GM19025 (cell line): ENCODE measurements at regions not wholly inside any gene's neighbourhood (a gene's known extent, or its start where the extent isn't known, plus 50 kb on each side); places are given as distances from the start of the nearest gene placed in this dataset.
A peak's percentile ranks its signal among the peaks of the same experiment; 100 is the strongest.

ENCODE experiments used
- ATAC-seq: cut with Tn5 transposase; IDR thresholded peaks from one replicate; pipeline ENCODE4 v1.9.1; 2021; ENCODE audit warnings: mild to moderate bottlenecking, low read depth, moderate library complexity; ENCODE audit not compliant: unreplicated experiment

DNA sequence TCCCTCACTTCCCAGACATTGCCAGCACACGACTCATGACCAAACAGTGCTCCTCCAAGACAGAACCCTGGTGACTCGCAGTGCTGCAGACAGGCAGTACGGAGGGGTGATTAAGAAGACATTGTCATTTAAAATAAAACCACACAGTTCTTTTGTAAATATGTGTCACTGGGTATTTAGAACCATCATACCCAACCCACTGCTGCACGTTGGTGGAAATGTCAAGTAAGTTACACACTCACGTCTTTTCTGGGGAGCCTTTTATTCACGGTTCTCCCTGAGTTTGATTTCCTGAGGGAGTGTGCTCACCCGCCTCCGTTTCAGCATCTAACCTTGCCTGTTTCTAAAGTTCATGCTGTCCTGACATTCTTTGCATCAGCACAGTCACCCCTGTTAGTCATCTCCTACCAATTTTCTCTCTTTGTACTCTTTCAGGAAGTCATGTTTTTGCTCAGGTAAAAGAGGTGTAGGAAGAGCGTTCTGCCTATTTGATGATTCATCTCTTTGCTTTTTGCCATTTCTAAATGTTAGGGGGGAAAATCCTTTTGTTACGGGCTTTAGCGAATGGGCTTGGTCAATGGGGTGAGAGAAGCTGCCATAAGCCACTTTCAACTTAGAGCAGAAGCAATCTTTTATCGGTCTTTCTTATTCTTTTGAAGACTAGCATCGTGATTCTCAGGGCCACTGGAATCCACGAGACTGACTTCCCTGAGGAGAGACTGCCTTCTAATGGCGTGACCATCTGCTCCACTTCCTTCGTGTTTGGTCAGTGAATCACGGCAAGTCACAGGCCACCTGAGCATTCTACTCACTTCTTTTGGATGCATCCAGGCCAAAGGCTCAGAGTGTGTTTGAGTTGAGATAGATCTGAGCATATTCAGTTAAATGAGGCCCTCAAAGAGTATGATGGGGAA is 512.8 kb upstream of the JARID2 start:
- no peak for ATAC-seq

GRCh38 chr6:14734052-14734415 is 511.8 kb upstream of the JARID2 start:
- no peak for ATAC-seq

- ATAC-seq = peak; percentile 77
Measured at GRCh38 chr6:14734416-14735340, 511.2 kb upstream of the JARID2 start.

DNA sequence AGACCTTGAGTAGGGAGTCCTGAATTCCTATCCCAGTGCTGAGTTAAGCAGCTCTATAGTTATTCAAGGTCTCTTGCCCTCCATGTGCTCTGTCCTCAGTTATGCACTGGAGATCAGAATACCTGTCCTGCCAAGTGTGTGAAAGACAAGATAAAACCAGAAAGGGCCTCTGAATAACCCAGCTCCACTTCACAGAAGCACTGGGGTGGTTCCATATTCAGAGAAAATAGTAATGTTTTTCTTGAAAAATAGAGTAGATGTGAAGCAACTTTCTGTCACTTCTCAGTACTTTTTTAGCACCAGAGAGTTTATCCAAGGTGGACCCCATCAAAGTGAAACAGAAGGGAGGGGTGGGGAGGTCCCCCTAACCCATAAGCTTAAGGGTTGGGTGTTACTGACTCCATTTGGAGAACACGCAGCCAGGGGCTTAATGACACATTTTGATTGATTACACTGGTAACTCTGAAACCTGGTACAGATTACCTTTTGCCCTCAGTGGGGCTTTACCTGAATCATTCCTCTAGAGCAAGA is 509.8 kb upstream of the JARID2 start:
- no peak for ATAC-seq

- no peak for ATAC-seq
Measured at GRCh38 chr6:14736554-14736953, 509.3 kb upstream of the JARID2 start.

DNA sequence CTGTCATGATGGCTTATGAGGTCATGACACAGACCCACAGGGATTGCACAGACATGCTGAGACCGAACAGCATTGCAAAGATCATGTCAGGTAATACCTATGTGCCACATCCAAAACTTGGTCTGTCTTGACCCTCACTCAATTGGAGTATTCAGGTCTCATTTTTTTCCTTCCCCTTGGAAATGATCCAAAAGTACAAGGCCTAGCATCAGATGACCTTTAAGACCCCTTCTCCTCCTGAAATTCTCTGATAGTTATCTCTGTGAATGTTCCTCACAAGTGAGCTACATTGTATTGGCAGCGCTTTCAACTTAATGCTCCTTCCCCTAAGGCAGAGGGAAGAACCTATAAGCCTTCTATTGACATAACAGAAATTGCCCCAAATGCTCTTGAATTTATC is 507.4 kb upstream of the JARID2 start:
- ATAC-seq = no peak

GRCh38 chr6:14738933-14739332 is 506.9 kb upstream of the JARID2 start:
- ATAC-seq = no peak

DNA sequence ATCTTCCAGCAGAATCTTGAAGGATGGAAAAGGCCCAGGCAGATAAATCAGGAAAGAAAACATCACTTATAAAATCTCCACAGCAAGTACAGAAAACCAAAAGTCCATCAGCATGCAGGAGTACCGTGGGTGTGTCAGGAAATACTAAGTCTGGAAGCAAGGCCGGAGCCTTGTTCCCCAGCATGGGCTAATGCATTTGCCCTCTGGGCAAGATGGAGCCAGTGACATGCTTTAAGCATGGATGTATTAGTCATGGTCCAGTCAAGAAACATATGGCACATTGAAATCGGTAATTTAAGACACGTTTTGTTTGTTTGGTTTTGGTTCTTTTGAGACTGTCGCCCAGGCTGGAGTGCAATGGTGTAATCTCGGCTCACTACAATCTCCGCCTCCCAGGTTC is 506.0 kb upstream of the JARID2 start:
- ATAC-seq = no peak

DNA sequence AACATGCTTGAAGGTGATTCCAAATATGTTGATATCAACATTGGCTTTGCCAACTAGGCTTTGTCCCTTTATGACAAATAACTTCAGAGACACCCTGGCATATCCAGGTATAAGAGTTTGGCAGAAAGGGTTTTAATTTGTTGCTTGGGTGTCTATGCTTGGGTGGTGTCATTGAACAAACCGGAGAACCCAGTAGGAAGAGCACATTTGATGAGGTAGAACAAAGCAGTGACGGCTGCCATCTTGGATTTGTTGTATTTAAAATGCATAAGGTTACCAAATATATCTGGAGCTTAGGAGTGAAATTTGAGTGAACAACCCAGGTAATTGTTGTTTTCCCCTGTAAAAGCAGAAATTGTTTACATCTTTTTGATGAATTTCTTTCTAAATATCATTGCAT is 503.7 kb upstream of the JARID2 start:
- ATAC-seq = no peak

DNA sequence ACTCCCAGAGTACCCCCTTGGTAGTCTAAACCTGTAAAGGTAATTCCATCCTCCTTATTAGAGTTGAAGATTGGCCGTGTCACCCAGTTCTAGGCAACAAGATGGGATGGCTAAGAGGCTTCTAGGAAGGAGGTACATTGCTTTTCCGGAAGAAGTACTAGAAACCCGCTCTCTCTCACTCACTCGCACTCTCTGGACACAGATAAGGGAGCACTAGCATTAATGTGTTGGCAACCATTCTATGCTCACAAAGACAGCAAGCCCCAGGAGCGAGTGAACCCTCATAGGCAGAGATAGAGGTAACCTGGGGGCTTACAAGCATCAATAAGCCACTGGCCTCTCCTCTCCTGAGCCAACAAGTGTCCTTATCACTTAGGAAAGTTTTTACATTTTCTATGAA is 503.2 kb upstream of the JARID2 start:
- no peak for ATAC-seq

DNA sequence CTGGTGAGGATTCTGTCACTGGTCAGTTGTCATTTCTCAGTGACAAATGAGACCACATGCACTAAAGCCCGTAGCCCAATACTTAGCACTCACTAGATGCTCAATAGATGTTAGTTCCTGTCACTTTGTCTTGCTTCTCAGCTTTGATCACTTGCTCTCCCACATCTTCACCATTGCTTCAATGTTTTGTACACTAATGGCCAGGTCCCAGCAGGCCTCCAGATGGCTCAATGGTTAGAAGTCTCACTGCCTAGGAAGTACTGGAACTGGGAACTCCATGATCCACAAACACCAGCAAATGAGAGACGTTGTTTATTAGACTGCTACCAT is 502.8 kb upstream of the JARID2 start:
- no peak for ATAC-seq

DNA sequence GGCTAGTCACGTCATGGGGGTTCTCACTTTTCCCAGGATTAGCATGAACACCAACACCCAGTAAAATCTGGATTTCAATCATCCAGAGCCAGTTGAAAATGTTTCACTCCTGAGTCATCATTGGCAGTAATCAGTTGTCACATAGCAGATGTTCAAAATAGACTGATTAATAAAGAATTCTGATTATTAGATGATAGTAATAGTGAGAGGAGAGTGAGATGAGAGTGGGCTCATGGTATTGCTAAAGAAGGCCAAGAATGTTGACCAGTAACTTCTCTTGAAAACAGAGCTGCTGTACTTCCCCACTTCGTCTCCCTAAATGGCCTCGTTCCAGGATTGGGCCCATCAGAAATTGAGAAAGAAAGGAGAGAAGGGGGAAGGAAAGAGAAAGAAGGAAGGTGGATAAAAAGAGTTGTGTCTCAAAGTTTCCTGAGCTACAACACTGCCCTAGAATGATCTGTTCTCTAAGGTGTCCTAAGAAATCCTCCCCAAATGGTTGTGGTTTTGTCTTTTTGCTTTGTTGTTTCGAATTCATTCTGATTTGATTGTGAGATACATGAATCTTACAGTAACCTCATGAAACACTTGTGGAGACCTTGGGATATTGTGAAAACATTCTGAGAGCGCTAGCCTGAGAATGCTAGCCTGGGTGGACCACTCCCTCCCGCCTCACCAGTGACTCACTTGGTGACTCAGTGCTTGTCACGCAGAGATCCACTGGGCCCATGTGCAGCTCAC is 502.2 kb upstream of the JARID2 start:
- ATAC-seq = no peak

DNA sequence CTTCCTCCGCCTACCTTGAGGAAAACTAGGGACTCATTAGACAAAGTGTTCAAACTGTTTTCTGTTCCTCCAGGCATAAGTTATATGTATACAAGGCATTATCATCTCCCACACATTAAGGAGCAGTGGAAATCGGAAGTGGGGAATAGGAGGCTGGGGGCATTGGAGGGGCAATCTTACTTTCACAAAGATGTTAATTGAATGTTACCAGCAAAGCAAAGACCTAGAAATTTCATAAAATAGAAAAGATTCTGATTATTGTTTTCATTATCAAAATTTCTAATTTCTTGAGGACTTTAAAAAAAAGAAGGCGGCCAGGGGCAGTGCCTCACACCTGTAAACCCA is 501.7 kb upstream of the JARID2 start:
- no peak for ATAC-seq

DNA sequence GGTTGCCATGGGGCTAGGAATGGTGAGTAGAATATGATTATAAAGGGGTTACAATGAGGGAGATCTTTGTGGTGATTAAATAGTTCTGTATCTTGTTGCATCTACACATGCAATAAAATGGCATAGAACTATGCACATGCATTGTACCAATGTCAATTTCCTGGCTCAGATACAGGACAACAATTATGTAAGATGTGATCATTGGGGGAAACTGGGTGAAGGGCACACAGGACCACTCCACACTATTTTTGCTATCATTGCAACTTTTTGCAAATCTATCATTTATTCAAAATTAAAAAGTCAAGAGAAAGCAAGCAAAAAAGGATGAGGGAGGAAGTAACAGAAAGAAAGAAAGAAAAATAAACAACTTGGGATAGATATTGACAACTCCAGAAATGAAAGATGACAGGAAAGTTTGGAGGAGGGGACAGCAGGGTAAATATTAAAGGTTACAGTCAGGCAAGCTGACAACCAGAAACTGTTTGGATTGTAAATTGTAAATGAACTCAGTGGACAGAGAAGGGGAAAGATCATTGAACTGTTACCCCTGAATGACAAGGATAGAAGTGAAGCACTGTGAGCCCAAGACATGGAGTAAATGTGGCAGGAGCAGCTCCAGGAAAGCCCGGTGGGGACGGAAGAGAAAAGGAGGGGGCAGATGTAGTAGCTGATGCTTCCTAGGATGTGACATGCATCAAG is 499.6 kb upstream of the JARID2 start:
- ATAC-seq = no peak

GRCh38 chr6:14747881-14748520 is 497.9 kb upstream of the JARID2 start:
- no peak for ATAC-seq

DNA sequence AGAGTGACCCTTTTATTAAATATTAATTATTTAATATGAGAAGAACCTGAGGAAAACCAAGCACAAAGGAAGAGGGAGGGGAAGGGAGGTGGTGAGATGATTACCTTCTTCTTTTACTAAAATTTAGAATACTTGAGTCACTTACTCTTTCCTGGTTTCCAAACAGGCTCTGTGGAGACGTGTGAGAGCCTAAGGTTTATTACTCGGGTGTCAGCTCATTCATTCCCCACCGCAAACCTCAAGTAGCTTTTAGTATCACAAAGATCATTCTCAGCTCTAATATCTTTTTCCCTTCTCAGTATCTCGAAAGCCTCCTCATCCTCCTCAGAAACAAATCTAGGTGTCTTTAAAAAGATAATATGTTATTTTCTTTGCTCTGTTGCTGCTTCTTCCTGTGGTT is 497.2 kb upstream of the JARID2 start:
- ATAC-seq = no peak

DNA sequence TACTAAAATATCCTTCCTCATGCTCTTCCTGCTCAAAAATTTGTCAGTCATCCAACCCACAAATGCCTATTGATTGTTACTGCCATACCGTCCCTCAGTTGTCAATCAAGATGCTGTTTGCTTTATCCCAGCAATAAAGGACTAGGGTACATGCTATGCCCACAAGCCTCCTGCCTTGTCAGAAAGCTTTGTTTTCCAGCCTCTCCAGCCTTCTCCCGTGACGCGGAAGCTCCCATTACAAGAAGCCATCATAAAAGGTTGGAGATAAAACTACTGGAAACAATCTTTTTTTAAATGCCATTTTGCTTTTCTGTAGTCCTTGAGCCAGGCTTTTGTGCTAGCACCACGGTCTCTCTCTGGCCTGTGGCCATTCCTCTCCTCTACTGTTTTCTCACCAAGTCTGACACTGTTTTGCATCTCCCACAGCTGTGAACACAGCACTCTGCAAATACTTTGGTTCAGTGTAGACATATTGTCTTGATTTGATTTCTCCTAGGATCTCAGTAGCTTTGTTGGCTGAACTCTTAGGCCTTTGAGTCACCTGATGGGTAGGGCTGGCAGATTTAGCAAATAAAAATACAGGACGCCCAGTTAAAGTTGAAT is 495.7 kb upstream of the JARID2 start:
- ATAC-seq = no peak

GRCh38 chr6:14751645-14752175 is 494.2 kb upstream of the JARID2 start:
- no peak for ATAC-seq
